ENCODE measurements at regions not wholly inside any gene's neighbourhood (a gene's known extent, or its start where the extent isn't known, plus 50 kb on each side); places are given as distances from the start of the nearest gene placed in this dataset.
"Not testable (repeated sequence)": the region's sequence is repeated elsewhere in the genome, so short reads cannot be mapped to it uniquely, and the experiment has no call there.

DNA sequence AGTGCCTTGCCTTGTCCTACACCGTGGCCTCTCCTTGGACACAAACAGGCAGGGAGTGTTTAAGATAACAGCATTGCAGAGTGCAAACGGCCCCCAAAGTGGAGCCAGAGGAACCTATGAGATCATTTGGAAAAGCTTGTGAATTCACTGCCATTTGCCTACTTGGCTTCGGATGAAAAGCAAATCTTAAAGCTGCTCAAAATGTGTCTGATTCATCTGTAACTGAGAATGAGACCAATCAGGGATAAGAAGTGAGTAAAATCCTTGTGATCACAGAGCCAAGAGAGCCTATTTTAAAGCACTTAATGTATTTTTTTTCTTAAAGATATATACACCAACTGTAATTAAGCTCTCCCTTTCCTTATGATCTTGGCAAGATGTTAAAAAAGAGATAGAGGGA lies 65.7 kb upstream of the BACH2 start:
- Histone ChIP-seq H3K9me2 (replicated peaks; ENCODE audit: low read depth, low read length) (no peaks in the 10 kb centered on the region), H3K9me3 (ENCODE audit: insufficient read depth, low read depth, low read length) (no peaks in the 10 kb centered on the region), H3F3A (ENCODE audit: low read depth) (no peaks in the 10 kb centered on the region), H3K79me2 (ENCODE audit: insufficient read depth, low read length) (no peaks in the 10 kb centered on the region), H3K4me3 (ENCODE audit: low read length, poor library complexity, severe bottlenecking) (no peak overlapping the region), H3K27me3 (ENCODE audit: insufficient read depth, low read length, poor library complexity, severe bottlenecking) (no peaks in the 10 kb centered on the region), H3K4me1 (ENCODE audit: insufficient read depth, low read length, poor library complexity, severe bottlenecking) (no peaks in the 10 kb centered on the region), H3K36me3 (ENCODE audit: insufficient read depth, low read length) (no peaks in the 10 kb centered on the region), H2AFZ (ENCODE audit: low read length) (no peak overlapping the region), H4K20me1 (ENCODE audit: insufficient read depth, low read length, poor library complexity, severe bottlenecking) (no peaks in the 10 kb centered on the region), H3K4me2 (ENCODE audit: low read depth, low read length, poor library complexity, severe bottlenecking) (no peak overlapping the region), H3K9ac (ENCODE audit: low read depth, low read length, poor library complexity, severe bottlenecking) (no peak overlapping the region)
- no peak for TF ChIP-seq EZH2phosphoT487 (IDR thresholded peaks at IDR 0.05; ENCODE audit: borderline replicate concordance)
- TF ChIP-seq, protein P1, sequence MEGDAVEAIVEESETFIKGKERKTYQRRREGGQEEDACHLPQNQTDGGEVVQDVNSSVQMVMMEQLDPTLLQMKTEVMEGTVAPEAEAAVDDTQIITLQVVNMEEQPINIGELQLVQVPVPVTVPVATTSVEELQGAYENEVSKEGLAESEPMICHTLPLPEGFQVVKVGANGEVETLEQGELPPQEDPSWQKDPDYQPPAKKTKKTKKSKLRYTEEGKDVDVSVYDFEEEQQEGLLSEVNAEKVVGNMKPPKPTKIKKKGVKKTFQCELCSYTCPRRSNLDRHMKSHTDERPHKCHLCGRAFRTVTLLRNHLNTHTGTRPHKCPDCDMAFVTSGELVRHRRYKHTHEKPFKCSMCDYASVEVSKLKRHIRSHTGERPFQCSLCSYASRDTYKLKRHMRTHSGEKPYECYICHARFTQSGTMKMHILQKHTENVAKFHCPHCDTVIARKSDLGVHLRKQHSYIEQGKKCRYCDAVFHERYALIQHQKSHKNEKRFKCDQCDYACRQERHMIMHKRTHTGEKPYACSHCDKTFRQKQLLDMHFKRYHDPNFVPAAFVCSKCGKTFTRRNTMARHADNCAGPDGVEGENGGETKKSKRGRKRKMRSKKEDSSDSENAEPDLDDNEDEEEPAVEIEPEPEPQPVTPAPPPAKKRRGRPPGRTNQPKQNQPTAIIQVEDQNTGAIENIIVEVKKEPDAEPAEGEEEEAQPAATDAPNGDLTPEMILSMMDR (conservative IDR thresholded peaks at IDR 0.05; ENCODE audit: low read length) = no peak

DNA sequence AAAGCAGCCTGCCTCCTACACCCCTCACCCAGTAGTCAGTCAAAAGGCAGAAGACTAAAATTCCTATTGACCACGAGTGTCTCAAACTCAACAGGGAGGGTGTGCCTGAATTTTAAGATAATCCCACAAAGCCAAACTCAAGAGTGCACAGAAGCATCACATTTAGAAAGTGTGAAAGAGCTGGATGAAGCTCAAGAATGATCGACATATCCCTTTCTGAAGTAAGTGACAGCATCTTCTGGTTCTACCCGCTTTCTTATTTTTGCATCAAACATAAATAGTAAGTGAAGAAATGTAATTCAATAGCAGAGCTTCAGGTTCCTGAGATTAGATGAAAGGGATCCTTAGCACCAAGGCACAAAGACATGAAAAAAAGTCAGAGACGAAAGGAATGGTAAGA lies 64.5 kb upstream of the BACH2 start:
- Histone ChIP-seq H3K79me2 (ENCODE audit: insufficient read depth, low read length) (no peaks in the 10 kb centered on the region), H3K9ac (ENCODE audit: low read depth, low read length, poor library complexity, severe bottlenecking) (no peak overlapping the region), H2AFZ (ENCODE audit: low read length) (no peak overlapping the region), H3K27me3 (ENCODE audit: insufficient read depth, low read length, poor library complexity, severe bottlenecking) (no peaks in the 10 kb centered on the region), H3F3A (ENCODE audit: low read depth) (no peaks in the 10 kb centered on the region), H4K20me1 (ENCODE audit: insufficient read depth, low read length, poor library complexity, severe bottlenecking) (no peaks in the 10 kb centered on the region), H3K4me3 (ENCODE audit: low read length, poor library complexity, severe bottlenecking) (no peak overlapping the region), H3K4me2 (ENCODE audit: low read depth, low read length, poor library complexity, severe bottlenecking) (no peak overlapping the region), H3K36me3 (ENCODE audit: insufficient read depth, low read length) (no peaks in the 10 kb centered on the region), H3K9me2 (replicated peaks; ENCODE audit: low read depth, low read length) (no peaks in the 10 kb centered on the region), H3K9me3 (ENCODE audit: insufficient read depth, low read depth, low read length) (no peaks in the 10 kb centered on the region), H3K4me1 (ENCODE audit: insufficient read depth, low read length, poor library complexity, severe bottlenecking) (no peaks in the 10 kb centered on the region)
- TF ChIP-seq, protein P1 (conservative IDR thresholded peaks at IDR 0.05; ENCODE audit: low read length) = no peak

DNA sequence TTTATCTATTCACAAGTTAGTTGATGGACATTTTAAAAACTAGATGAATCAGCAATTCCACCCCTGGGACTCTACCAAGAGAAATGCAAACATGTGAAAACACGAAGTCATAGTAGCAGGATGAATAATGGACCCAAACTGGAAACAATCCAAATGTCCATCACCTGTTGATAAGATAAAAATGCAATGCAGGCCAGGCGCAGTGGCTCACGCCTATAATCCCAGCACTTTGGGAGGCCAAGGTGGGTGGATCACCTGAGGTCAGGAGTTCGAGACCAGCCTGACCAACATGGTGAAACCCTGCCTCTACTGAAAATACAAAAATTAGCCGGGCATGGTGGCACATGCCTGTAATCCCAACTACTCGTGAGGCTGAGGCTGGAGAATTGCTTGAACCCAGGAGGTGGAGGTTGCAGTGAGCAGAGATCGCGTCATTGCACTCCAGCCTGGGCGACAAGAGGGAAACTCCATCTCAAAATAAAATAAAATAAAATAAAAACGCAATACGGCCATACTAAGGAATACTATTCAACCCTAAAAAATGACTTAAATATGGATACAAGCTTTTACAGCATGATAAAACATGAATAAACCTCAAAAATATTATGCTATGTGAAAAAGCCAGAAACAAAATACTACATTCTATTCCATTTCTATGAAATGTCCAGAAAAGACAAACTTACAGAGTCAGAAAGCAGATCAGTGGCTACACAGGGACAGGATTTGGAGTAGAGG lies 61.6 kb upstream of the BACH2 start:
- not testable (repeated sequence) for H3K4me3 ChIP-seq (ENCODE audit: low read length, poor library complexity, severe bottlenecking); H3K27me3 ChIP-seq (ENCODE audit: insufficient read depth, low read length, poor library complexity, severe bottlenecking); H2AFZ ChIP-seq (ENCODE audit: low read length); H3K4me2 ChIP-seq (ENCODE audit: low read depth, low read length, poor library complexity, severe bottlenecking); H3K9ac ChIP-seq (ENCODE audit: low read depth, low read length, poor library complexity, severe bottlenecking); H3K36me3 ChIP-seq (ENCODE audit: insufficient read depth, low read length); H3K79me2 ChIP-seq (ENCODE audit: insufficient read depth, low read length); H3K9me3 ChIP-seq (ENCODE audit: insufficient read depth, low read depth, low read length); H3K9me2 ChIP-seq (replicated peaks; ENCODE audit: low read depth, low read length); H4K20me1 ChIP-seq (ENCODE audit: insufficient read depth, low read length, poor library complexity, severe bottlenecking); H3F3A ChIP-seq (ENCODE audit: low read depth); H3K4me1 ChIP-seq (ENCODE audit: insufficient read depth, low read length, poor library complexity, severe bottlenecking)

DNA sequence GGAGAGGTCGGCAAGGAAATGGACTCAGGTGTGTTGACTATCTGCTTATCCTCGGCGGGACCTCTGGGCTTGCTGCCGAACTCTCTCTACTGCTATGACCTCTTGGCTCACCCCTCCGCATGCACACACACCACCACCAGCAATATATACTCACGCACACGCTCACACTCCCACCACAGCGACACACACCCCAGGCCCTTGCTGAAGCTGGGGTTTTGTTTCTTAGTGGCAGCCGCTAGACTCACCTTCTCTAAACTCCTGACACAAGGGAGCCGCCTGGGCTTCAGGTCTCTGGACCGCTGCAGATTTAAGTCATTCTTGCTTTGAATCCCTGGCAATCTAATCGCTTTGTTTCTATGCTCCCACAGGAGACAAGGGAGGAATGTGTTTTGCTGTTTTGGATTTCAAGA lies 59.4 kb upstream of the BACH2 start:
- H3K9me2 ChIP-seq (replicated peaks; ENCODE audit: low read depth, low read length) = no peaks in the 10 kb centered on the region
- no peaks in the 10 kb centered on the region for H3K36me3 ChIP-seq (ENCODE audit: insufficient read depth, low read length)
- no peaks in the 10 kb centered on the region for H3K27me3 ChIP-seq (ENCODE audit: insufficient read depth, low read length, poor library complexity, severe bottlenecking)
- H3K9me3 ChIP-seq (ENCODE audit: insufficient read depth, low read depth, low read length) = no peaks in the 10 kb centered on the region
- H3K79me2 ChIP-seq (ENCODE audit: insufficient read depth, low read length) = no peaks in the 10 kb centered on the region
- H3F3A ChIP-seq (ENCODE audit: low read depth) = no peaks in the 10 kb centered on the region
- no peaks in the 10 kb centered on the region for H4K20me1 ChIP-seq (ENCODE audit: insufficient read depth, low read length, poor library complexity, severe bottlenecking)
- no peak for TF ChIP-seq EZH2phosphoT487 (IDR thresholded peaks at IDR 0.05; ENCODE audit: borderline replicate concordance)
- TF ChIP-seq, protein P1 (conservative IDR thresholded peaks at IDR 0.05; ENCODE audit: low read length) = no peak
- H3K4me3 ChIP-seq (ENCODE audit: low read length, poor library complexity, severe bottlenecking) = no peak overlapping the region
- H2AFZ ChIP-seq (ENCODE audit: low read length) = peak overlapping the region; percentile 69
- H3K9ac ChIP-seq (ENCODE audit: low read depth, low read length, poor library complexity, severe bottlenecking) = no peak overlapping the region
- no peak overlapping the region for H3K4me2 ChIP-seq (ENCODE audit: low read depth, low read length, poor library complexity, severe bottlenecking)
- peaks cover 12% of the 10 kb centered on the region for H3K4me1 ChIP-seq (ENCODE audit: insufficient read depth, low read length, poor library complexity, severe bottlenecking)
